ENCODE measurements at regions not wholly inside any gene's neighbourhood (a gene's known extent, or its start where the extent isn't known, plus 50 kb on each side); places are given as distances from the start of the nearest gene placed in this dataset. TPM values are rescaled to one million over a fixed set of nuclear protein-coding genes. Genes with fewer than 3 reads are reported as not detected.

- Histone ChIP-seq H3K4me3 (no peak overlapping the region), H3K27me3 (no peaks in the 10 kb centered on the region), H3K9me3 (no peaks in the 10 kb centered on the region), H3K27ac (no peak overlapping the region), H3K36me3 (no peaks in the 10 kb centered on the region), H3K4me1 (ENCODE audit: insufficient read depth) (no peaks in the 10 kb centered on the region)
- intact Hi-C loops (cut with DNase I): no loop called here
- DNase-seq: no peak
- WGBS, 3 donors: 81 to 83% (median 82%) methylated on average over 5 of the region's 5 CpGs
- TF ChIP-seq CTCF (IDR thresholded peaks at IDR 0.05) (no peak), EP300 (IDR thresholded peaks at IDR 0.05) (no peak), POLR2A (IDR thresholded peaks at IDR 0.05) (no peak)
These were observed 60.7 kb upstream of the FOXK1 start for GRCh38 chr7:4621396-4621795.

- Histone ChIP-seq H3K27me3 (no peaks in the 10 kb centered on the region), H3K4me3 (no peak overlapping the region), H3K36me3 (no peaks in the 10 kb centered on the region), H3K4me1 (ENCODE audit: insufficient read depth) (no peaks in the 10 kb centered on the region), H3K27ac (no peak overlapping the region), H3K9me3 (no peaks in the 10 kb centered on the region)
- intact Hi-C loops (cut with DNase I): no loop called here
- no peak for TF ChIP-seq POLR2A (IDR thresholded peaks at IDR 0.05)
- TF ChIP-seq EP300 (IDR thresholded peaks at IDR 0.05): no peak
- TF ChIP-seq CTCF (IDR thresholded peaks at IDR 0.05): no peak
- DNase-seq: peak in 1 of 5 donors; percentile 2
- WGBS, 3 donors: 67 to 89% (median 71%) methylated on average over 5 of the region's 5 CpGs
These were observed 55.7 kb upstream of the FOXK1 start for GRCh38 chr7:4626318-4626845.

- H3K9me3 ChIP-seq: no peaks in the 10 kb centered on the region
- TF ChIP-seq POLR2A (IDR thresholded peaks at IDR 0.05): no peak
- no peak for TF ChIP-seq EP300 (IDR thresholded peaks at IDR 0.05)
- TF ChIP-seq CTCF (IDR thresholded peaks at IDR 0.05): no peak
- no peak overlapping the region for H3K4me3 ChIP-seq
- H3K27me3 ChIP-seq: no peaks in the 10 kb centered on the region
- H3K27ac ChIP-seq: no peak overlapping the region
- H3K4me1 ChIP-seq (ENCODE audit: insufficient read depth): no peaks in the 10 kb centered on the region
- intact Hi-C loops (cut with DNase I): no loop called here
- DNase-seq: no peak
- H3K36me3 ChIP-seq: no peaks in the 10 kb centered on the region
- 82 to 90% (median 85%) methylated on average over 8 of the region's 8 CpGs for WGBS, 3 donors
These were observed 52.7 kb upstream of the FOXK1 start for GRCh38 chr7:4629287-4629895.

- 9 to 10% (median 10%) methylated on average over 25 of the region's 25 CpGs for WGBS, 3 donors
- no peak for TF ChIP-seq POLR2A (IDR thresholded peaks at IDR 0.05)
- TF ChIP-seq CTCF (IDR thresholded peaks at IDR 0.05): peak; percentile 43 to 77 (median 71)
- TF ChIP-seq EP300 (IDR thresholded peaks at IDR 0.05): peak; percentile 62
- Histone ChIP-seq H3K27me3 (no peaks in the 10 kb centered on the region), H3K9me3 (no peaks in the 10 kb centered on the region), H3K27ac (peak overlapping the region in 1 of 2 donors; percentile 28), H3K4me3 (peak overlapping the region; percentile 16), H3K4me1 (ENCODE audit: insufficient read depth) (no peaks in the 10 kb centered on the region), H3K36me3 (no peaks in the 10 kb centered on the region)
- intact Hi-C loops (cut with DNase I): loop anchor here in 1 of 4 donors (5.0 kb wide), 2 partner anchors 121 to 1329 kb away; partner anchors contain the start of gene SDK1
- DNase-seq: peak; percentile 81 to 88 (median 84)
These were observed 50.5 kb upstream of the FOXK1 start for GRCh38 chr7:4631380-4632179.

Small RNA genes in the stretch of these regions (small RNA-seq; reads per million reads assigned to genes)
- gene CYP3A54P: not detected

Measured in ovary (tissue), 7 donors.